ENCODE measurements at regions not wholly inside any gene's neighbourhood (a gene's known extent, or its start where the extent isn't known, plus 50 kb on each side); places are given as distances from the start of the nearest gene placed in this dataset.

DNA sequence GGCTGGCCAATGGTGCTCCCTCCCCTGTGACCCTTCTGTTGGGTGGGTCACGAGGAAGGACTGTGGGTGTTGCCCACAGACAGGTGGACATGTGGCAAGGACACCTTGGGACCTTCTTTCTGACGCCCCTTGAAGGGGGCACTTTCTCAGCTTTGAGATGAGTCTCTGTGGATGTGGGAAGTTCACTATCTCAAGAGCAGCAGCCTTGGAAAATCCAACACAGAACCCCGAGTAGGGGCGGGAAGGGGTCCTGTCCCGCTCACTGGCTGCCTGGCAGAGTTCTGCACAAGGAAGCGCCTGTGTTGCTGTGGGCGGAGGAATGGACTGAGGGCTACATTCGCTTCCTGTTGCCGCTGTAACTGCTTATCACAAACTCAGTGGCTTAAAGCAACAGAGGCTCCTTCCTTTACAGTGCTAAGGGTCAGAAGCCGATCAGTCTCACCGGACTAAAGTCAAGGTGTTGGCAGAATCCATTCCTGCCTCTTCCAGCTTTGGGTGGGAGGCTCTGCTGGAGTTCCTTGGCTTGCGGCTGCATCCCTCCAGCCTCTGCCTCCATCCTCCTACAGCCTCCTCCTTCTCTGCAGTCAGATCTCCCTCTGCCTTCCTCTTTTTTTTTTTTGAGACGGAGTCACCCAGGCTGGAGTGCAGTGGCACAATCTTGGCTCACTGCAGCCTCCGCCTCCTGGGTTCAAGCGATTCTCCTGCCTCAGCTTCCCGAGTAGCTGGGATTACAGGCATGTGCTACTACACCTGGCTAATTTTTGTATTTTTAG, 305.2 kb downstream of the SEC14L1 start:
- DNase-seq (ENCODE audit: low read depth in 1 of 2, low spot score in 2 of 2) (no peak), FAIRE-seq (no peak)
- Histone ChIP-seq H2AFZ (ENCODE audit: low read length) (no peak overlapping the region), H3K9me3 (ENCODE audit: insufficient read depth in 2 of 2, low read depth in 1 of 2, low read length in 1 of 2) (no peaks in the 10 kb centered on the region), H2BK15ac (ENCODE audit: low read length) (no peak overlapping the region), H4K5ac (ENCODE audit: insufficient read length, low read depth, low read length) (no peak overlapping the region), H3K4me1 (replicated peaks in 1 of 4; ENCODE audit: control insufficient read depth in 3 of 4, insufficient read depth in 4 of 4, low read length in 3 of 4) (peaks cover 8 to 20% (median 16%) of the 10 kb centered on the region in 4 experiments), H3K18ac (ENCODE audit: extremely low read depth, low read length) (no peak overlapping the region), H3K23ac (ENCODE audit: insufficient read length) (no peak overlapping the region), H3K23me2 (ENCODE audit: low read depth, low read length) (peaks cover 6% of the 10 kb centered on the region), H3K56ac (replicated peaks; ENCODE audit: insufficient read length, low read depth, low read length) (no peak overlapping the region), H3K36me3 (ENCODE audit: control insufficient read depth in 2 of 4, insufficient read depth in 4 of 4, low read length in 3 of 4) (no peaks in the 10 kb centered on the region), H3K79me2 (ENCODE audit: control insufficient read depth in 1 of 2, insufficient read depth in 2 of 2, low read length in 2 of 2) (peaks cover 0 to 47% of the 10 kb centered on the region in 2 experiments; a peak in 2 of 4 replicates), H3K4me2 (ENCODE audit: insufficient read depth in 1 of 2, low read depth in 2 of 2, low read length in 2 of 2) (no peak overlapping the region), H2AK5ac (ENCODE audit: low read depth, low read length) (no peak overlapping the region), H3K14ac (ENCODE audit: insufficient read length) (no peak overlapping the region), H3K27me3 (replicated peaks in 1 of 4; ENCODE audit: control insufficient read depth in 3 of 4, extremely low read depth in 1 of 4, insufficient read depth in 3 of 4, low read length in 3 of 4) (no peaks in the 10 kb centered on the region), H2BK12ac (ENCODE audit: low read depth, low read length) (no peak overlapping the region), H2BK120ac (replicated peaks; ENCODE audit: low read depth, low read length) (no peak overlapping the region), H2BK5ac (ENCODE audit: low read depth, low read length) (0 out of 2 replicates have a peak overlapping the region, but pooled peaks have one; percentile 3), H2BK20ac (ENCODE audit: low read length) (no peak overlapping the region), H3K4me3 (ENCODE audit: extremely low read depth in 1 of 4, insufficient read depth in 2 of 4, low read depth in 3 of 4, low read length in 4 of 4) (no peak overlapping the region), H3K79me1 (ENCODE audit: low read depth, low read length) (peaks cover 19% of the 10 kb centered on the region), H3K4ac (replicated peaks; ENCODE audit: insufficient read length, low read depth, low read length) (no peak overlapping the region), H4K91ac (replicated peaks; ENCODE audit: insufficient read length, low read length) (no peak overlapping the region), H4K8ac (ENCODE audit: extremely low read depth, insufficient read depth, low read length) (no peak overlapping the region), H3K27ac (ENCODE audit: low read depth, low read length) (no peak overlapping the region), H3K9ac (replicated peaks in 1 of 4; ENCODE audit: extremely low read depth in 1 of 4, low read depth in 3 of 4, low read length in 3 of 4) (no peak overlapping the region), H4K20me1 (replicated peaks in 1 of 2; ENCODE audit: control insufficient read depth in 1 of 2, insufficient read depth in 2 of 2, low read length in 2 of 2) (peaks cover 3 to 15% of the 10 kb centered on the region in 2 experiments)
- TF ChIP-seq SP4 (IDR thresholded peaks at IDR 0.05; ENCODE audit: low read length): no peak
- POLR2A ChIA-PET (ENCODE audit: partially characterized antibody): no interaction called here
- CTCF ChIA-PET (ENCODE audit: partially characterized antibody): interaction anchor here (1.0 to 4.3 kb wide), 3 partner anchors 16 to 49 kb away, joined by 3 to 32 read pairs (median 9); no protein-coding TSS in a partner anchor
- WGBS, 2 experiments (ENCODE audit: extremely low coverage in 1 of 2, insufficient coverage in 1 of 2, insufficient read length in 1 of 2, insufficient replicate concordance in 2 of 2, low coverage in 1 of 2, low lambda C conversion rate in 2 of 2, missing lambda C conversion rate in 1 of 2): 93% methylated on average over 15 of the region's 16 CpGs; no CpG with 5 or more reads in 1 of the 2 experiments
